NCI-H187 (cell line): ENCODE measurements at regions not wholly inside any gene's neighbourhood (a gene's known extent, or its start where the extent isn't known, plus 50 kb on each side); places are given as distances from the start of the nearest gene placed in this dataset.
"Not testable (repeated sequence)": the region's sequence is repeated elsewhere in the genome, so short reads cannot be mapped to it uniquely, and the experiment has no call there.

ENCODE experiments used
- DNase-seq, 2 experiments: peaks; one replicate each; lab custom pipeline; 2025; lab: John Stamatoyannopoulos, UW

GRCh38 chr2:155539028-155539427 lies 793.5 kb downstream of the NR4A2 start:
- not testable (repeated sequence) for DNase-seq

GRCh38 chr2:155528034-155528433 lies 804.5 kb downstream of the NR4A2 start:
- no peak for DNase-seq

- DNase-seq: no peak
Measured at GRCh38 chr2:155525199-155525598, 807.3 kb downstream of the NR4A2 start.

GRCh38 chr2:155519529-155520130 lies 812.9 kb downstream of the NR4A2 start:
- no peak for DNase-seq

- no peak for DNase-seq
Measured at GRCh38 chr2:155518094-155518493, 814.4 kb downstream of the NR4A2 start.

GRCh38 chr2:155517362-155517761 lies 815.2 kb downstream of the NR4A2 start:
- DNase-seq: no peak

- no peak for DNase-seq
Measured at GRCh38 chr2:155513248-155513647, 814.8 kb downstream of the KCNJ3 start.

- no peak for DNase-seq
Measured at GRCh38 chr2:155502766-155503165, 804.3 kb downstream of the KCNJ3 start.

- DNase-seq: no peak
Measured at GRCh38 chr2:155498106-155498505, 799.6 kb downstream of the KCNJ3 start.

GRCh38 chr2:155494744-155495143 lies 796.2 kb downstream of the KCNJ3 start:
- no peak for DNase-seq

- DNase-seq: no peak
Measured at GRCh38 chr2:155485141-155485842, 786.8 kb downstream of the KCNJ3 start.

- no peak for DNase-seq
Measured at GRCh38 chr2:155481141-155481540, 782.6 kb downstream of the KCNJ3 start.

- not testable (repeated sequence) for DNase-seq
Measured at GRCh38 chr2:155472018-155472417, 773.5 kb downstream of the KCNJ3 start.

- no peak for DNase-seq
Measured at GRCh38 chr2:155456222-155456621, 757.7 kb downstream of the KCNJ3 start.

GRCh38 chr2:155442755-155443372 lies 744.4 kb downstream of the KCNJ3 start:
- DNase-seq: no peak

- DNase-seq: no peak
Measured at GRCh38 chr2:155442088-155442487, 743.6 kb downstream of the KCNJ3 start.

GRCh38 chr2:155431004-155431507 lies 732.6 kb downstream of the KCNJ3 start:
- no peak for DNase-seq

- DNase-seq: no peak
Measured at GRCh38 chr2:155427470-155427869, 729.0 kb downstream of the KCNJ3 start.

- no peak for DNase-seq
Measured at GRCh38 chr2:155424518-155424917, 726.0 kb downstream of the KCNJ3 start.

- DNase-seq: no peak
Measured at GRCh38 chr2:155418753-155419152, 720.3 kb downstream of the KCNJ3 start.

GRCh38 chr2:155412598-155412997 lies 714.1 kb downstream of the KCNJ3 start:
- DNase-seq: no peak

- no peak for DNase-seq
Measured at GRCh38 chr2:155404433-155405002, 706.0 kb downstream of the KCNJ3 start.

- DNase-seq: no peak
Measured at GRCh38 chr2:155393406-155393805, 694.9 kb downstream of the KCNJ3 start.
